Stimulated activated CD4-positive, alpha-beta T cell treated with anti-CD3 and anti-CD28 coated beads, Interleukin-1b, Interleukin-23, amount 100 ng/mL, for 4 hours (primary cell): ENCODE measurements at regions not wholly inside any gene's neighbourhood (a gene's known extent, or its start where the extent isn't known, plus 50 kb on each side); places are given as distances from the start of the nearest gene placed in this dataset.

Source experiments
- DNase-seq, 2 donors: peaks; one replicate each; pipeline ENCODE4 v3.0.0-alpha.2; 2020; ENCODE audit warnings: low read depth in 2 of 2

GRCh38 chr7:155870334-155871180, 58.3 kb upstream of the SHH start:
- DNase-seq: no peak

DNA sequence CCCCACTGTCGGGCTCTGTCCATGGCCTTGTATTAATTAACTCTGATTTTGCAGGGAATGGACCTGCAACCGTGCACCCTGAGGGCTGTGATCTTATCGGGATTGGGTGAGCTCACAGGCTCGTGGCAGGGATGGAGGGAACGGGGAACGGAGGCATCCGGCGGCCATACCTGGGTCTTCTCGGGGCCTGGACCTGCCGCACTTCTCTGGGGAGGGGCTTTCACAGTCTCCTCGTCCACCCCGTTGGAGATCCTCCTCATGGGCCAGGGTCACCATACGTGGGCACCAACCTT, 57.5 kb upstream of the SHH start:
- no peak for DNase-seq

- DNase-seq: no peak
Observed at GRCh38 chr7:155868955-155869783, 56.9 kb upstream of the SHH start.

GRCh38 chr7:155867734-155868400, 55.6 kb upstream of the SHH start:
- DNase-seq: no peak

DNA sequence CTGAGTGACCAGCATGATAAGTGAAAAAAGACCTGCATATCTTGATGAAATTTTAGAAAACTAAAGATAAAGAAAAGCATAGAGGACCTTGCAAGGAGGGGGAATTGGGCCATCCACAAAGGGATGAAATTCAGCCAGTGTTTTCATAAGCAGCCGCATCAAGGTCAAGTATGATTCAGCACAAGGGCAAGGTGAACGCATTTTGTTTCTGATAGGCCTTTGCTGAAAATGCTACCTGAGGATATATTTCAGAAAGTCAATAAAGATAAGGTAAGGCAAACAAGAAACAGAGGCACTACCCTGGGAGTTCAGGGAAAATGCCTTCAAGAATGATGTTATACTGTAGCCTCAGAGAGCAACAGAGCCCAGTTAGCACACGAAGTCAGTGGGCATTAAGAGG, 55.0 kb upstream of the SHH start:
- DNase-seq: no peak

DNA sequence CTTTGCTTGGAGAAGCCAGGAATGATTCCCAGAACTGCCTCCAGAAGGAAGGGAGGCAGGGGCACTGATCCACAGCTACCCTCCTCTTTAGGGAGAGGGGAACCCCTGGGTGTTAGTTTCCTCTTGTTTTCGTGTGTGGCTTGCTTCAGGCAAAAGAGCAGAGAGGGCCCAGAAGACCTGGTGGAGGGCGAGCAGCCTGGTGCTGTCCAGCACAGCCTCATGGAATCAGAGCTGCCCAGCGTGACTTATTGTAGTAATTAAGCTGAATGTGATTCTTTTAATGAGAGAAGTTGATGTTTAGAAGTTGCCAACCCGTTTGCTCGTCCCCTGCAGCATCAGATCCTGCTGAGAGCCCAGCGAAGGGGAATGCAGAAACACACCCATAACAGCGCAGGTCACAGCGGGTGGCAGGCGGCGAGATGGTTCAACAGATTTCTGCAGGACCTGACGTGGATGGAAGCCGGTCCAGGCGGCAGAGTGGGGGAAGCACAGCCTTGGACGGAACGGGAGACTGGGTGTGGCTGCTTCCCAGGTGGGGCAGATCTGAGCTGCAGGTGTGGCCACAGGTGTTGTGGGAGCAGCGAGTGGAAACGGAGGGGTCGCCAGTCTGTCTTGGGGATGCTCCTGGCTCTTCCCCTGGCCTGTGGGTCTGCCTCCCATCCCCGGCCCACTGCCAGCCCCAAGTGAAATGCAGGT, 53.7 kb upstream of the SHH start:
- DNase-seq: no peak

DNA sequence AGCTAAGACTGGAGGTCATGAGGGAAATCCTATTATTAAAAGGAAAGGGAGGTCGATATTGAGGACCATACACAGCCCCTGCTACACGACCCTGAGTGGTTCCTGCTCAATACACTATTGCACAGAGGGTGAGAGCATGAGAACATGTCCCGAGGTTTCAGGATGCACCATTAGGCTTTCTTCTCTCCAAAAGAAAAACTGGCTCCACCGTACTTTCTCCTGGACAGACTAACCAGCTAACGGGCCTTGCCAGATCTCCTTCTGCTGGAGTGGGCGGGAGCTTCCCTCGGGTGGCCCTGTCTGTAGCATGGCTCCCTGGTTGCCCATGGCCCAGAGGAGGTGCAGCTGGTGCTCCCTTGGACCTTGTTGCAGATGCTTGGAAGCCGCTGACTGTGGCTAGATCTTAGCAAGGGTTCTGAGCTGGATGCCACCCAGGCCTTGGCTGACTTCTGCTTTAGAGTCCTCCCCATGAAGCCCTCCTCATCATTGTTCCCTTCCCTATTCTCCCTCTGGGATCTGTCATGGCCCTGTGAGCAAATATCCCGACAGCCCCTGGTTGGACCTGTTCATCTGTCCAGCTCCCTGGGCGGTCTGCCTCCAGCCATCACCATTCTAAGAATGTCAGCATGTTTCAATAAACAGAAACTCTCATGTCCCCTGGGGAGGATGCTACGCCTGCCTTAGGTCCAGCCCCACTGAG, 52.9 kb upstream of the SHH start:
- no peak for DNase-seq

DNA sequence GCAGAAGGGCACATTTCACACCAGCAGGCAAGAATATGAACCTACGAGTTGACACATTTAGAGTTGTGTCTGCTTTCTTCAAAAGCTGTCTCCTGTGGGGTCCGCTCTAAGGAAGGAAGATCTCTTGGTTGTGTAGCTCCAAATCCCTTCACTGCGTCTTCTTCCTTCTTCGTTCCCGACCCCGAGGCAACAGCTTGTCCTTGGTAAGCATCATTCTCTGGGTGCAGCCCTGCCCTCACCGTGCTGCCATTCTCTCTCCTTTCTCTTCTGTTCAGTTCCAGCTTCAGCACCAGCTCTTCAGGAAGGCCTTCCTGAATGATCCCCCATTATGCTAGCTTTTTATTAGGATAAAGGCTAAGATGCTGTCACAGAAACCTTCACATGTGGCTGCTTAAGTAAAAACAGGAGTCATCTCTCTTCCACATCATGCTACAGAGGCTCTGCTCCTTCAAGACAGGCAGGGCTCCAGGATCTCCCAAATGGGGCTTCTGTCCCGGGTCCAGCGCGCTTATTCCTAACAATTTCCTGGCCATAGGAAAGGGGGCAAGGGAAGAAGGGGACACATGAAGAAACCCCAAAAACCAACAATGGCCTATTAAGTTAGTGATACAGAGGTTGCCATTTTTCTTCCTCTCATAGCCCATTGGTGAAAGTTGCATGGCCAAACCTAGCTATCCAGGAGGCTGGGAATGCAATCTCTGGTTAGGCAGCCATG, 52.2 kb upstream of the SHH start:
- no peak for DNase-seq

- DNase-seq: no peak
Observed at GRCh38 chr7:155863721-155864151, 51.5 kb upstream of the SHH start.

DNA sequence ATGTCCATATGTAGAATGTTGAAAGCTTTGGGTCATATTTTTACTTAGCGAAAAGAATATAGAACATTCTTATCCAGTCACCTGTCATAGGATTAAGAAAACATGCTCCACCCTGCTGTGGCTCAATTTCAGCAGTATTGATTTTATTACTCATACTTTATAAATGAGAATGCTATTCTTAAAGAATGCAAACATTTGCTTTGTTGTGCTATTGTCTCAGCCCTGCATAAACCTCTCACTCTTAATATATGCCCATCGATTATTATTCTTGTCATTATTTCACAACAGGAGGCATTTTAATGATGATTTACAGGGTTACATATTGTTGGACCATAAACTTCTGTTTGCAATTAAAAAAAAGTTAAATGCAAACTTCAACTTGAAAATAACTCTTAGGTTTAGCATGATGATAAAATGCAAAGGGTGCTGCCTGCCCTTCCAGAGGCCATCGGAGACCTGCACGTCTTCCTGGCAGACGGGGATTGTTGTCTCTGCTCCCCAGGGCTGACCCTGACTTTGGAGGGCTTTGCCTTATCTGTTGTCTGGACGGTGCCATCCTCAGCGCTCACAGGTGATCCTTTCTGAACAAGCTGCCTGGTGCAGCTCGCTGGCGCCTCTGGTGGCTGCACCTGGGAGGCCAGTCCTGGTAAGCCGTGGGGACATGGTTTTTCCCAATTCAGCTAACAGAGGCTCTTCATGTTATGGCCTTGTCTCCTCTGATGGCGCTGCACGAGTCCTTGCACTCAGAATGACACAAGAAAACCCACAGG, 50.0 kb upstream of the SHH start:
- DNase-seq: no peak
